ENCODE measurements at regions not wholly inside any gene's neighbourhood (a gene's known extent, or its start where the extent isn't known, plus 50 kb on each side); places are given as distances from the start of the nearest gene placed in this dataset.

GRCh38 chr13:29975283-29975682 is 124.9 kb upstream of the UBL3 start:
- H3K4me1 ChIP-seq: no peaks in the 10 kb centered on the region
- H3K36me3 ChIP-seq: no peaks in the 10 kb centered on the region
- TF ChIP-seq CTCF (IDR thresholded peaks at IDR 0.05): no peak
- no peak for TF ChIP-seq POLR2AphosphoS5 (IDR thresholded peaks at IDR 0.05)
- TF ChIP-seq EP300 (IDR thresholded peaks at IDR 0.05; ENCODE audit: low read depth): no peak
- no peak for TF ChIP-seq POLR2A (IDR thresholded peaks at IDR 0.05)
- no peak overlapping the region for H3K4me3 ChIP-seq
- no peak for DNase-seq
- 90 to 100% methylated on average over 1 of the region's 1 CpG for WGBS, 2 donors (ENCODE audit: low coverage in 1 of 2)
- intact Hi-C loops (cut with DNase I; ENCODE audit: low total_unique reads): no loop called here
- no peaks in the 10 kb centered on the region for H3K9me3 ChIP-seq
- no peak overlapping the region for H3K27ac ChIP-seq
- in situ Hi-C loops (cut with MboI; ENCODE audit: low pct_ligation_motif_present in 1 of 4, low pct_unique_long_range_greater_than_20kb in 1 of 4, low sequenced_read_pairs in 3 of 4): no loop called here
- H3K27me3 ChIP-seq: no peaks in the 10 kb centered on the region

- H3K27me3 ChIP-seq: no peaks in the 10 kb centered on the region
- 93 to 95% methylated on average over 5 of the region's 5 CpGs for WGBS, 2 donors (ENCODE audit: low coverage in 1 of 2)
These were observed 118.9 kb upstream of the UBL3 start for GRCh38 chr13:29969286-29969685.

GRCh38 chr13:29964181-29964845 is 113.9 kb upstream of the UBL3 start:
- H3K4me3 ChIP-seq: no peak overlapping the region
- intact Hi-C loops (cut with DNase I; ENCODE audit: low total_unique reads) (no loop called here), in situ Hi-C loops (cut with MboI; ENCODE audit: low pct_ligation_motif_present in 1 of 4, low pct_unique_long_range_greater_than_20kb in 1 of 4, low sequenced_read_pairs in 3 of 4) (no loop called here)
- no peak overlapping the region for H3K27ac ChIP-seq
- no peaks in the 10 kb centered on the region for H3K27me3 ChIP-seq
- no peaks in the 10 kb centered on the region for H3K4me1 ChIP-seq
- no peak for TF ChIP-seq POLR2A (IDR thresholded peaks at IDR 0.05)
- no peak for TF ChIP-seq EP300 (IDR thresholded peaks at IDR 0.05; ENCODE audit: low read depth)
- no peak for TF ChIP-seq CTCF (IDR thresholded peaks at IDR 0.05)
- no peak for TF ChIP-seq POLR2AphosphoS5 (IDR thresholded peaks at IDR 0.05)
- DNase-seq: no peak
- H3K36me3 ChIP-seq: no peaks in the 10 kb centered on the region
- no peaks in the 10 kb centered on the region for H3K9me3 ChIP-seq
- 94 to 95% methylated on average over 6 to 10 of the region's 10 CpGs for WGBS, 2 donors (ENCODE audit: low coverage in 1 of 2)

More at GRCh38 chr13:29969286-29969685, 118.9 kb upstream of the UBL3 start:
- intact Hi-C loops (cut with DNase I; ENCODE audit: low total_unique reads) (no loop called here), in situ Hi-C loops (cut with MboI; ENCODE audit: low pct_ligation_motif_present in 1 of 4, low pct_unique_long_range_greater_than_20kb in 1 of 4, low sequenced_read_pairs in 3 of 4) (no loop called here)
- no peaks in the 10 kb centered on the region for H3K36me3 ChIP-seq
- DNase-seq: no peak
- H3K27ac ChIP-seq: no peak overlapping the region
- no peaks in the 10 kb centered on the region for H3K9me3 ChIP-seq
- no peaks in the 10 kb centered on the region for H3K4me1 ChIP-seq
- TF ChIP-seq EP300 (IDR thresholded peaks at IDR 0.05; ENCODE audit: low read depth): no peak
- no peak for TF ChIP-seq CTCF (IDR thresholded peaks at IDR 0.05)
- no peak for TF ChIP-seq POLR2AphosphoS5 (IDR thresholded peaks at IDR 0.05)
- no peak for TF ChIP-seq POLR2A (IDR thresholded peaks at IDR 0.05)
- H3K4me3 ChIP-seq: no peak overlapping the region

- no peaks in the 10 kb centered on the region for H3K27me3 ChIP-seq
- DNase-seq: no peak
- no peak for TF ChIP-seq CTCF (IDR thresholded peaks at IDR 0.05)
- no peak for TF ChIP-seq POLR2AphosphoS5 (IDR thresholded peaks at IDR 0.05)
- TF ChIP-seq EP300 (IDR thresholded peaks at IDR 0.05; ENCODE audit: low read depth): no peak
- TF ChIP-seq POLR2A (IDR thresholded peaks at IDR 0.05): no peak
- H3K27ac ChIP-seq: no peak overlapping the region
- no peaks in the 10 kb centered on the region for H3K9me3 ChIP-seq
- WGBS, 2 donors (ENCODE audit: low coverage in 1 of 2): 64 to 76% methylated on average over 3 of the region's 3 CpGs
- in situ Hi-C loops (cut with MboI; ENCODE audit: low pct_ligation_motif_present in 1 of 4, low pct_unique_long_range_greater_than_20kb in 1 of 4, low sequenced_read_pairs in 3 of 4) (no loop called here), intact Hi-C loops (cut with DNase I; ENCODE audit: low total_unique reads) (no loop called here)
- no peaks in the 10 kb centered on the region for H3K4me1 ChIP-seq
- H3K36me3 ChIP-seq: no peaks in the 10 kb centered on the region
- H3K4me3 ChIP-seq: no peak overlapping the region
These were observed 112.7 kb upstream of the UBL3 start for GRCh38 chr13:29963089-29963488.

All from transverse colon (tissue), 4 donors.